Left forelimb (tissue), 1 donor: ENCODE measurements at regions not wholly inside any gene's neighbourhood (a gene's known extent, or its start where the extent isn't known, plus 50 kb on each side); places are given as distances from the start of the nearest gene placed in this dataset.
"Not testable (repeated sequence)": the region's sequence is repeated elsewhere in the genome, so short reads cannot be mapped to it uniquely, and the experiment has no call there.

Source experiments
- DNase-seq: peaks from one replicate; pipeline ENCODE4 v3.0.0-alpha.2; 2018; ENCODE audit warnings: low spot score

DNA sequence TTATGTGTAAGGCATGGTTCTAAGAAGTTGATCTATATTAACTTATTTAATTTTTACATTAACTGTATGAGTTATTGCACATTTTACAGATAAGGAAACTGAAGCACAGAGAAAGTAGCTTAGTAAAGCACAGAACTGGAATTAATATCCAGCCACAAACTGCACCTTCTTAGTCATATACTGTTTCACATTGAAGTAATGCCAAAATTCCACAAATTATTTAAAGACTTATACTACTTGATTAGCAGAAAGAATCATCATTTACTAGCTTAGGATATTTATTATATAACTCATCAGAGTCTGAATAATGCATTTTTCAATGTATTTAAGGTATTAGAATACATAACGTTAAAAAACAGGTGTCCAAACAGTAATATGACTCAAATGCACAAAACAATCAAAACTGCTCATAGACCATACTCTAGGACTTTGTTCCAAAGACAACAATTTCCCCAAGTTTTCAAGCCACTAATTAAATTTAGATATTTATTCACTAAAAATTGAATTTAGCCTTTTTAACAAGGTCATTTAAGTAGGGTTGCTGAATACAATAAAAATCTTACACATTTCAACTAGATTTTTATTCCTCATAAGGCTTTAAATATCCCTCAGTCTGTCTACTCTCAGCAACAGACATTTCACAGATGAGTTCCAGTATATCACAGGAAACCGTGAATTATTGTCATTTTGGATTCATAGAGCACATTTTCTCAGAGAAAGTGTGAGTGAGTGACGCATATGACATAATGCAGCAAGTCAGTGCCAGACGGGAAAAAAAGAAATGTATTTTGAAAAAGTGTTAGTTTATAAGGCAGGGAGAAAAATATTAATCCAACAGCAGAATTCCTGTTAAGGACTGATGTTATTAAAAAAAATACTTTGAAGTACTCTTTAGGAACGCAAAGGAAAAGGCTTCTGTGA is 782.5 kb downstream of the TMTC2 start:
- DNase-seq, result no peak

DNA sequence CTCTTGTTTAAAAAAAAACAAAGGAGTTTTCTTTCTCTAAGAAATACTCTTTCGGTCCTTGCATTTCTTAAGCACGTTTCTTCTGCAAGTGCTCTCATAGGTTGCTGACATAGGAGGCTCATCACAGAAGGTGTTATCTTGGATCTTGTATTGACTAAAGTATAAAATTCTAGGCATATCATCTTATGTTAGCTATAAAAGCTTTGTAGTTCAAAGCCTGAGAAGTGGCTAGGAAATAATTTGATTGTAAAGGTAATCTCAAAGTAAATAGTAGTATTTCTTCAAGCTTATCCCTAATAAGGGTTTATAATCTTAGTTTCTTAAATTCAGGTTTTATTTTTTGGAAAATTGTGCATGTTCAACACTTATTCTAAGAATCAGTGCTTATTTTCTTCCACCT is 778.9 kb downstream of the TMTC2 start:
- no peak for DNase-seq

GRCh38 chr12:83462419-83462818 is 775.7 kb downstream of the TMTC2 start:
- no peak for DNase-seq

DNA sequence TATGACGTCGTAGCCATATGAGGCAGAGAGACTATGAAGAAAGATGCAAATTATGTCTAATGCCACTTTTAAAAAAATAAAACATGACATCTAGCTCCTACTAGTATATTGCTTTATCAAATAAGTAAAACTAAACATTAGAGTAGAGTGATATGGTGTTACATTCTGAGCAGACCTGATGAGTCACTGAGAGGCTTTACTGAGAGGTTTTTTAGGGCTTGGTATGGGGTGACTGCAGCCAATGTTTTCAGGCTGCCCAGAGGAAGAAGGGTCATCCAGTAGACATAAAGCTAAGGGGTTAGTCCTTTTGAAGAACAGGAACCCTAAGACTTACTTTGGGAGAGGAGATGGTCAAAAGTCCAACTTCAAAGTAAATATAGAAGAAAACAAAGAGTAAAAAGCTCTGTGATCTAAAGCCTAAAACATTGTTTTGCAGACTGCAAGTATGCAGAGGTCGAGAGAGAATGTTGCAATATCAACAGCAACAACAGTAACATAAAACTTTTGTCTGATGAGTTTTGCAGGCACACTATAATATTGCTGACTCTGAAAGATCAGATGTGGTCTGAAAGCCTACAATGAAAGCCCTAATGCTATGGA is 774.7 kb downstream of the TMTC2 start:
- DNase-seq, result no peak

DNA sequence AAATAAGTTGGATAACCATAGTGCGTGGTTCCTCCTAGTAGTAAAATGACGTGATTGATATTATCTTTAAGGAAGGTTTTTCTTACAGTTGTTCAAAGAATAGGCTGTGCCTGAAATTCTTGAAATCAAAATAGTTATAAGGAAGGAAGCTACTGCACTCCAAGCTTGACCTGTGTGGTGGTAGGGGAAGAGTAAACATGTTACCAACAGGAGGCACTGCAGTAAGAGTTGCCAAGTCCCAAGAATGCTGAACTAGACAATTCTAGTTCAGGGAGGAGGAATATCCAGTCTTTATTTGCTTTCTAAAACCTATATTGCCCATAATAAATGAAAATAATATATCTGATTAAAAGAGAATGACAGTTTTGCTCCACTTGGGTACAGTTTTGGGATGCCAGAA is 764.5 kb downstream of the TMTC2 start:
- no peak for DNase-seq

- no peak for DNase-seq
Observed at GRCh38 chr12:83434600-83434999, 747.9 kb downstream of the TMTC2 start.

DNA sequence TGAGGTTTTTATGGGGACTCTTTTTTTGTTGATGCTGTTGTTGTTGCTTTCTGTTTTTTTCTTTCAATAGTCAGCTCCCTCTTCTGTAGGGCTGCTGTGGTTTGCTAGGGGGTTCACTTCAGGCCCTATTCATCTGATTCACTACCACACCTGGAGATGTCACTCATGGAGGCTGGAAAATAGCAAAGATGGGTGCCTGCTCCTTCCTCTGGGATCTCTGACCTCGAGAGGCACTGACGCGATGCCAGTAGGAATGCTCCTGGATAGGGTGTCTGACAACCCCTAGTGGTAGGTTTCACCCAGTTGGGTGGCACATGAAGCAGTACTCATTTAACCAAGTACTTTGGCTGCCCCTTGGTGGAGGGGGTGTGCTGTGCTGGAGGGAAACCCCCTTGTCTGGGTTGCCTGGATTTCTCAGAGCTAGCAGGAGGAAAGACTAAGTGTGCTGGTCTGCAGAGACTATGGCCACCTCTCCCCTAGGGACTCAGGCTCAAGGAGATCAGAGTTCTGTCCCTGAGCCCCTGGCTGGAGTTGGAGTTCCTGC is 745.5 kb downstream of the TMTC2 start:
- DNase-seq, result no peak

DNA sequence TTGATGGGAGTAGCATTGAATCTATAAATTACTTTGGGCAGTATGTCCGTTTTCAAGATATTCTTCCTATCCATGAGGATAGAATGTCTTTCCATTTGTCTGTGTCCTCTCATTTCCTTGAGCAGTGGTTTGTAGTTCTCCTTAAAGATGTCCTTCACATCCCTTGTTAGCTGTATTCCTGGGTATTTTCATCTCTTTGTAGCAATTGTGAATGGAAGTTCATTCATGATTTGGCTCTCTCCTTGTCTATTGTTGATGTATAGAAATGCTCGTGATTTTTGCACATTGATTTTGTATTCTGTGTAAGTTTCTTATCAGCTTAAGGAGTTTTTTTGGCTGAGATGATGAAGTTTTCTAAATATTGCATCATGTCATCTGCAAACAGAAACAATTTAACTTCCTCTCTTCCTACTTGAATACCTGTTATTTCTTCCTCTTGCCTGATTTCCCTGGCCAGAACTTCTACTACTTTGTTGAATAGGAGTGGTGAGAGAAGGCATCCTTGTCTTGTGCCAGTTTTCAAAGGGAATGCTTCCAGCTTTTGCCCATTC is 741.0 kb downstream of the TMTC2 start:
- DNase-seq, result not testable (repeated sequence)

DNA sequence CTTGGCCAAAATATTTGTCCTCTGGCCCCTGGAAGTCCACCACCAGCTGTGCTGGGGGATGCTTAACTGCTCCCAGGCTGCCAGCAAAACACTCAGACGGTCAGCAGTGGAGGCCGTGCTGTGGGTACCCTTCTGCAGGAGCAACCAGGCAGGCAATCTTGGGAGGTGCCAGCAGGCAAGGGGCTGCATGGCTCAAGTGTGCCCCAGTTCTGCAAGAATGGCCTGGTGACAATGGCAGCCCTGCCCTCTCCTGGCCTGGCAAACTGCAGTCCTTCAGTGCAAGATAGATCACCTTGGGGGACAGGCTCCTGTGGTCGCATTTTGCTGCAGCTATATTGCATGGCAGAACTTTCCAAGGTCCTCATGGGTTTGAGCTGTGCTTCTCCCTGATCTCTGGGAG is 728.3 kb downstream of the TMTC2 start:
- no peak for DNase-seq

DNA sequence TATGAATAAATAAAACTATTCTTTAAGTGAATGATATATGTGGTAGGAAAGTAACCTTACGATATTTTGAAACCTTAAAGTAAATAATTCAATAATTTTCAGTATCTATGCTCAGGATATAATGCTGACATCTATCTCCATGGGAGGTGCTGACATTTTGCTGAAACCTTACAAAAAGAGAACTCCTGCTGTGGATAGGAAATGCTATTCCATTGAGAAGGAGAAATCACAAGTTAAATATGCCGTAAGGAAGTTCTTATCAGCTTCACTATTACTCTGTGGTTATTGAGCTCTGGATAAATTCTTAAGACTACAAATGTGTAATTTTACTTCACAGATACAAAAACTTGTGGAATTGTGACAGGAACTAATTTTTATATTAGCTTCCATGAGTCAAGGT is 722.1 kb downstream of the TMTC2 start:
- no peak for DNase-seq

DNA sequence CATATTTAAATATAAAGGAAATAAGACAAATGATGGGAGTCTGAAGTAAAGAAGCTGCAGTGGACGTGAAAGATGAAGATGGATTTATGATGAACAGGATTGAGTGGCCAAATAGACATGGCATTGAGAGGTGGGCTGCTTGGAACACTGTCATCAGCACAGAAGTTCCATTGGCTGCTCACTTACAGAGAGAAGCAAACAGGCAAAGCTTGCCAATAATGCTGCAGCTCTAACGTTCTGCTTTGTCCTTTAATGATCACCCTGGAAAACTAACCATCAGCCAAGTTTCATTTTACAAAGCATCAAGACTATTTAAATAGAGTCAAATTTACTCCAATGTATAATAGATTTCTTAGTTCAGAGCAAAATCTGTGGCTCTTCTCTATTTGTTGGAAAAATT is 721.4 kb downstream of the TMTC2 start:
- no peak for DNase-seq

- no peak for DNase-seq
Observed at GRCh38 chr12:83404521-83404920, 717.8 kb downstream of the TMTC2 start.

GRCh38 chr12:83390186-83390585 is 703.5 kb downstream of the TMTC2 start:
- no peak for DNase-seq

- no peak for DNase-seq
Observed at GRCh38 chr12:83389237-83389996, 702.7 kb downstream of the TMTC2 start.

DNA sequence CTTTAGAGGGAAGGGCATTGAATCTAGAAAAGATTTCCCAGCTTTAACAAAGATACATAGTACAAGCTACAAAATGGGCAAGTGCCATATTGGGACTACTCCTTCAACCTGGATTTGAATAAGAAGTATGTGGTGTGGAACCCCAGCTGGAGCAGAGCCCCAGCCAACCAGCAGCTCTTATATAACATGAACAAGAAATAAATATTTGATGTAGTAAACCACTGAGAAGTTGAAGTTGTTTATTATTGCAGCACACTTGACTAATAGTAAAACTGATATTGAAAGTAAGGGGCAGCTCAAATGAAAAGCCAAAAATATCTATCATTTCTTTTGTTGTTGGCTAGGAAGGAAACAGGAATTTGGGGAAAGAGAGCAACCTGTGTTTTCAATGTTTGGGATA is 701.8 kb downstream of the TMTC2 start:
- DNase-seq, result no peak

DNA sequence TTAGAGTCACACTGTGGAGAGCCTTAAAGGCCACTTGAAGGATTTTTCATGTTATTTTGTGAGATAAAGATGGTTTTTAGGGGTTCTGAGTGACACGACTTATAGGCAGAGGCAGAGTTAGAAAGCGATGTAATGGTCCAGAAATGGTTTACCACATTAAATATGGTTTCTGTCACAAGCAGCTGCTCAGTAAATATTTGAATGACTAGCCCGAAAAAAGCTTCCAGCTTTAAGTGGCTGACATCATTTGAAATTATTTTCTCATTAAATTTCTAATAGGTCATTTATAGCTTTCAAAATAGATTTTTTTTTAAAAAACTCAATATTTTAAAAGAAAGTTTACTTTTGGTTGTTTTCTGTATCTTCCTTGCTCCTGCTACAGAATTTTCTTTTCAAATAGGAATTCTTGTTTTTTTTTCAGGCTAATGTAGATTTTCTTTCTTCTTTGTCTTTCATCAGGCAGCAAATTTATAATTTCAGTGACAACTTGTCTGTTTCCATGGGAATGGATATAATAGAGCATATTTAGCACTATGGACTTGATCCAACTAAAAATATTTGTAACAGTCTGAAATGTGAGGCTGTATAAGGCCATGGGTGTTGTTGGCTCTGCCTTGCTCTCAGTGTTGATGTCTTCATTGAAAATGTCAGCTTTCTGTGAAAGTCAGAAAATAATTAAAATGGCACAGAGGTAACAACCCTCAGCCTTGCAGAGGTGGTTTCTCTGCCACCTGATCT is 700.0 kb downstream of the TMTC2 start:
- no peak for DNase-seq

DNA sequence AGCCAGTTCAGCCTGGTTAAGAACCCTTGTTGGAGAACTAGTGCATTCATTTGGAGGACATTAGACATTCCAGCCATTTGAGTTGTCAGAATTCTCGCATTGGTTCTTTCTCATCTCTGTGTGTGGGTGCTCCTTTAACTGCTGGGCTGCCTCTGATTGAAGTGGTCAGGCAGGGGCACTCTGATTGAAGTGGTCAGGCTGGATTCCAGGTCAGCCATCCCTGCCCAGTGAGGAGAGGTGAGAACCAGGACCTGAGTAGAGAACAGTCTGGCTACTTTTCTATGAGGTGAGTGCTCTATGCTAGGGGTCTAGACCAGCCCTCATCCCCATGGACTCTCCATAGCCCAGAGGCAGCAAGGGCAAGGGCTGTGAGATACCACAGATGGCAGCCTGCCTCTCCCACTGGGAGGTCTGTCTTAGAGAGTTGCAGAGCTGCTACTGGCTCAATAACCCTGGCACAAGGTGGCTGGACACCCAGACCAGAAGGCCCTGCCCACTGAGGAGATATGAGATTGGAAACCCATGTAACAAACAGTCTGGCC is 691.6 kb downstream of the TMTC2 start:
- no peak for DNase-seq

- no peak for DNase-seq
Observed at GRCh38 chr12:83365317-83365716, 678.6 kb downstream of the TMTC2 start.

DNA sequence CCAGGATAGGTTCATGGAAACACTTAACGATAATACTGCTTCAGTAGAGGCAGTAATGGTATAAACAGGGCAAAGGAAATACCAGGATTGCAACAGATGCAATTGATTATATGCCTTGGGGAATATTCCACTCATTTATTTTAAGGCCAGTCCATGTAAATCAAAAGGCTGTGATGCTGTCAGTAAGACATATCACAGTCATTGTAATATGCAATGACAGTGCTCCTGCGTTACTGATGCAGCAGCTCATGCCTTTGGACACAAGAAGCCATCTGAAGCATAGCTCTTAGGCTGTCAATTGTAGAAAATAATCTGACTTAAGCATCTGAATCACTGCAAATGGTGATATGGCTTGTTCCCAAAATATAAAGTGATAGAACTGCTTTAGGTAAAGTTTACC is 674.8 kb downstream of the TMTC2 start:
- DNase-seq, result no peak

- DNase-seq, result no peak
Observed at GRCh38 chr12:83361071-83361470, 674.4 kb downstream of the TMTC2 start.

- no peak for DNase-seq
Observed at GRCh38 chr12:83349907-83350611, 663.4 kb downstream of the TMTC2 start.
